ENCODE measurements at regions not wholly inside any gene's neighbourhood (a gene's known extent, or its start where the extent isn't known, plus 50 kb on each side); places are given as distances from the start of the nearest gene placed in this dataset.

DNA sequence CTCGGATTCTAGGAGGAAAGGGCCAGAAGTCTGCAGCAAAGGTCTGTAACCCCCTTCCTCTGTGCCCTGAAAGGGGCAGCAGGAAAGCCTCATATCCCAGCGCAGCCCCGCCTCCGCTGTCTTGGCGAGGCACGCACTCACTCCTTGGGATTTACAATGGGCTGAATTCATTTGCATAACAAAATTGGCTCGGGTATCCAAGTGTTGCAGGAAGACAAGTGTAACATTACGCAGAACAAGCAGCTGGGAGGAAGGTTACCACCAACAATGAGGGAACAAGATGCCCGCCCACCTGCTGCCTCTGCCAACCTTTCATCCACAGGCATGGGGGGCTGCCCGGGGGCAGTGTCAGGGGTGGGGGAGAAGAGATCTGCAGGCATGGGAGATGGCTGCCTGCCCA is 130.4 kb downstream of the MRM1 start:
- DNase-seq (ENCODE audit: low spot score) = no peak
- H3K4me3 Mint-ChIP-seq (ENCODE audit: unreplicated experiment) = no peak overlapping the region
- peaks cover 67% of the 10 kb centered on the region for H3K27me3 Mint-ChIP-seq (ENCODE audit: low read depth)
- H3K27ac Mint-ChIP-seq (ENCODE audit: unreplicated experiment) = no peak overlapping the region
- H3K36me3 Mint-ChIP-seq (ENCODE audit: low read depth) = no peaks in the 10 kb centered on the region
- TF ChIP-seq, protein P1, sequence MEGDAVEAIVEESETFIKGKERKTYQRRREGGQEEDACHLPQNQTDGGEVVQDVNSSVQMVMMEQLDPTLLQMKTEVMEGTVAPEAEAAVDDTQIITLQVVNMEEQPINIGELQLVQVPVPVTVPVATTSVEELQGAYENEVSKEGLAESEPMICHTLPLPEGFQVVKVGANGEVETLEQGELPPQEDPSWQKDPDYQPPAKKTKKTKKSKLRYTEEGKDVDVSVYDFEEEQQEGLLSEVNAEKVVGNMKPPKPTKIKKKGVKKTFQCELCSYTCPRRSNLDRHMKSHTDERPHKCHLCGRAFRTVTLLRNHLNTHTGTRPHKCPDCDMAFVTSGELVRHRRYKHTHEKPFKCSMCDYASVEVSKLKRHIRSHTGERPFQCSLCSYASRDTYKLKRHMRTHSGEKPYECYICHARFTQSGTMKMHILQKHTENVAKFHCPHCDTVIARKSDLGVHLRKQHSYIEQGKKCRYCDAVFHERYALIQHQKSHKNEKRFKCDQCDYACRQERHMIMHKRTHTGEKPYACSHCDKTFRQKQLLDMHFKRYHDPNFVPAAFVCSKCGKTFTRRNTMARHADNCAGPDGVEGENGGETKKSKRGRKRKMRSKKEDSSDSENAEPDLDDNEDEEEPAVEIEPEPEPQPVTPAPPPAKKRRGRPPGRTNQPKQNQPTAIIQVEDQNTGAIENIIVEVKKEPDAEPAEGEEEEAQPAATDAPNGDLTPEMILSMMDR (IDR thresholded peaks at IDR 0.05) = no peak
- H3K4me1 Mint-ChIP-seq (ENCODE audit: low read depth) = no peaks in the 10 kb centered on the region
- no peaks in the 10 kb centered on the region for H3K9me3 Mint-ChIP-seq (ENCODE audit: low read depth)

DNA sequence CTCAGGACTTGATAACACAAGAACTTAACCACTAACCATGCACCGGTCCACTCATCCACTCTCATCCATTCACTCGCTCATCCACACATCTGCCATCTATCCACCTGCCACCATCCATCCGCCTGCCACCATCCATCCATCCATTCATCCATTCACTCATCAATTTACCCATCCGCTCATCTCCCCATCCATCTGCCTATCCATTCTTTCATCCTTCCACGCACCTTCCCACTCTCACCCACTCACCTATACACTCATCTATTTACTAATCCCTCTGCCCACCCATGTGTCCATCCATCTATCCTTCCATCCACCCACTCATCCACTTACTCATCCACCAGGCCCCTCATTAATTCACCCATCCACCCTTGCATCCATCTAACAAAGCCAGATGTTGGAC is 131.0 kb downstream of the MRM1 start:
- H3K36me3 Mint-ChIP-seq (ENCODE audit: low read depth) = no peaks in the 10 kb centered on the region
- no peaks in the 10 kb centered on the region for H3K4me1 Mint-ChIP-seq (ENCODE audit: low read depth)
- no peak overlapping the region for H3K4me3 Mint-ChIP-seq (ENCODE audit: unreplicated experiment)
- no peaks in the 10 kb centered on the region for H3K9me3 Mint-ChIP-seq (ENCODE audit: low read depth)
- no peak for DNase-seq (ENCODE audit: low spot score)
- no peak overlapping the region for H3K27ac Mint-ChIP-seq (ENCODE audit: unreplicated experiment)
- TF ChIP-seq, protein P1 (IDR thresholded peaks at IDR 0.05) = no peak
- peaks cover 69% of the 10 kb centered on the region for H3K27me3 Mint-ChIP-seq (ENCODE audit: low read depth)

DNA sequence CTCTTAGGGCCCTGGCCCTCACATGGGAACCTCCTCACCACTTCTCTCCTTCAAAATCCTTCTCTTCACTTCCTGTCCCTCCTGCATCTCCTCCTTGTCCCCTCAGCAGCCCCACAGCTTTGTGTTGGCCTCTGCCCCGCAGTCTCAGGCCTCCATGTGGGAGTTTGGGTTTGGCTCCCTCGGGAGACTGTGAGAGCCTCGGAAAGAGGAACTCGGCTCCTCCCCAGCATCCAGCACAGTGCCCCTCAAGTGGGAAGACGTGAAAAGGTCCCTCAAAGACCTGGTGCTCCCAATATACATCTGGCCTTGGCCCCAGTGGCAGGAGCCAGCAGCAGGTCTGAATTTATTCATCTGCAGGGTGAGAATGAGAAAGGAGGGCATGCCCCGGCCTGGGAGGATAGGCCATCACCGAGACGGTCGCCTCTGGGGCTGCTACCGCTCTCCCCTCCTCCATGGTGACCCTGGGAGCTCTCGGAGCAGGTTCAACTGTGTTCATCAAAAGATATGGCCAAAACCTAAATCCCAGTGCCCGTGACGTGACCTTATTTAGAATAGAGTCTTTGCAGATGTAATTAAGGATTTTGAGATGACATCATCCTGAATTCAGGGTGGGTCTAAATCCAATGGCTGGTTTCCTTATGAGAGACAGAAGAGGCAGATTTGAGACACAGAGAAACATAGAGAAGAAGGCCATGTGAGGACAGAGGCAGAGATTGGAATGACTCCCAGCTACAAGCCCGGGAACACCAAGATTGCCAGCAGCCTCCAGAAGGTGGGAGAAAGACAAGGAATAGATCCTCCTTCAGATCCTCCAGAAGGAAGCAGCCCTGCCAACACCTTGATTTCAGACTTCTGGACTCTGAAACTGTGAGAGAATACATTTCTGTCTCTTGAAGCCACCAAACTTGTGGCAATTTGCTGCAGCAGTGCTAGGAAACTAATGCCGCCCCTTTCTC is 135.1 kb downstream of the MRM1 start:
- TF ChIP-seq, protein P1 (IDR thresholded peaks at IDR 0.05) = no peak
- Mint-ChIP-seq H3K27ac (ENCODE audit: unreplicated experiment) (no peak overlapping the region), H3K9me3 (ENCODE audit: low read depth) (no peaks in the 10 kb centered on the region), H3K4me1 (ENCODE audit: low read depth) (no peaks in the 10 kb centered on the region), H3K4me3 (ENCODE audit: unreplicated experiment) (no peak overlapping the region), H3K27me3 (ENCODE audit: low read depth) (peaks cover 63% of the 10 kb centered on the region), H3K36me3 (ENCODE audit: low read depth) (no peaks in the 10 kb centered on the region)
- DNase-seq (ENCODE audit: low spot score) = no peak

DNA sequence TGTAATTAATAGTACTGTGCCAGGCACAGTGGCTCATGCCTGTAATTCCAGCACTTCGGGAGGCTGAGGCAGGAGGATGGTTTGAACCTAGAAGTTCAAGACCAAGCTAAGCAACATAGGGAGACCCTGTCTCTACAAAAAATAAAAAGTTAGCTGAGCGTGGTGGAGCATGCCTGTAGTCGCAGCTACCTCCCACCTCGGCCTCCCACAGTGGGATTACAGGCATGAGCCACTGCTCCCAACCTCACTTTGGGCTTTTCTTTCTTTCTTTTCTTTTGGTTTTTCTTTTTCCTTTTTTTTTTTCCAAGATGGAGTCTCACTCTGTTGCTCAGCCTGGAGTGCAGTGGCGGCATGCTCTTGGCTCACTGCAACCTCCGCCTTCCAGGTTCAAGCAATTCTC is 137.8 kb downstream of the MRM1 start:
- H3K27ac Mint-ChIP-seq (ENCODE audit: unreplicated experiment) = no peak overlapping the region
- TF ChIP-seq, protein P1 (IDR thresholded peaks at IDR 0.05) = no peak
- no peak for DNase-seq (ENCODE audit: low spot score)

DNA sequence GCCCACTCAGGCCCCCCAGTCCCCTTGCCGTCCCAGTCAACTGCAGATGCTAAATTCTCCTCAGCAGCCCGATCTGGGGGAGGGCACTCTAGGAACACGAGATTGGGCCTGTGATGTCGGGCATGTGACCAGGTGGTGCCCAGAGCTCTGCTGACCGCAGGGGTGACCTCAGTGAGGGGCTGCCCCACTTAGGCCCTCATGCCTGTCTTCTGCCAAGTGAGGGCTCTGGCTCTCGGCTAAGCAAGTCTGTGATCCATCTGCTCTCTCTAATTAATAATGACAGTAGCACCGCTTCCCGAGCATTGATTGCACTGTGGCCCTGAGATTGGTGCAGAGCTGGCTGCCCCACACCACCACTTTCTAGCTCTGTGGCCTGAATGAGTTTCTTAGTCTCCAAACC is 138.8 kb downstream of the MRM1 start:
- no peak overlapping the region for H3K27ac Mint-ChIP-seq (ENCODE audit: unreplicated experiment)
- DNase-seq (ENCODE audit: low spot score) = no peak
- H3K9me3 Mint-ChIP-seq (ENCODE audit: low read depth) = peaks cover 11% of the 10 kb centered on the region
- TF ChIP-seq, protein P1 (IDR thresholded peaks at IDR 0.05) = no peak
- peaks cover 5% of the 10 kb centered on the region for H3K36me3 Mint-ChIP-seq (ENCODE audit: low read depth)
- H3K4me1 Mint-ChIP-seq (ENCODE audit: low read depth) = no peaks in the 10 kb centered on the region
- H3K4me3 Mint-ChIP-seq (ENCODE audit: unreplicated experiment) = no peak overlapping the region
- H3K27me3 Mint-ChIP-seq (ENCODE audit: low read depth) = peaks cover 59% of the 10 kb centered on the region

More for the DNA sequence above, 137.8 kb downstream of the MRM1 start:
- H3K27me3 Mint-ChIP-seq (ENCODE audit: low read depth) = peaks cover 56% of the 10 kb centered on the region
- peaks cover 4% of the 10 kb centered on the region for H3K9me3 Mint-ChIP-seq (ENCODE audit: low read depth)
- no peaks in the 10 kb centered on the region for H3K4me1 Mint-ChIP-seq (ENCODE audit: low read depth)
- no peak overlapping the region for H3K4me3 Mint-ChIP-seq (ENCODE audit: unreplicated experiment)
- H3K36me3 Mint-ChIP-seq (ENCODE audit: low read depth) = no peaks in the 10 kb centered on the region
